GM23338 (cell line): ENCODE measurements at regions not wholly inside any gene's neighbourhood (a gene's known extent, or its start where the extent isn't known, plus 50 kb on each side); places are given as distances from the start of the nearest gene placed in this dataset.

Source experiments
- ATAC-seq: fragments of 200-7000 bp; cut with Tn5 transposase; 3 replicates; pipeline ENCODE4 v1.9.1; 2020
- DNase-seq: peaks from one replicate; pipeline ENCODE4 v3.0.0-alpha.2; 2015; ENCODE audit warnings: low spot score
- H2AFZ ChIP-seq: fragments of 200-600 bp; sonication (generic); 2 replicates; pipeline ENCODE4 v1.8.0; 2016; ENCODE audit warnings: antibody characterized with exemption, mild to moderate bottlenecking, moderate library complexity
- H3F3A ChIP-seq: fragments of 200-600 bp; sonication (generic); replicated peaks from 2 replicates; pipeline ENCODE4 v1.8.0; 2017; ENCODE audit warnings: antibody characterized with exemption, mixed run types, low read depth
- H3K27ac ChIP-seq: fragments of 200-600 bp; sonication (generic); 2 replicates; pipeline ENCODE4 v1.6.1; 2016; ENCODE audit warnings: low read depth
- H3K27me3 ChIP-seq: fragments of 200-600 bp; sonication (generic); 2 replicates; pipeline ENCODE4 v1.8.0; 2016; ENCODE audit warnings: mild to moderate bottlenecking, mixed run types, moderate library complexity; ENCODE audit not compliant: insufficient read depth
- H3K36me3 ChIP-seq: fragments of 200-600 bp; sonication (generic); 2 replicates; pipeline ENCODE4 v1.8.0; 2016; ENCODE audit warnings: mild to moderate bottlenecking; ENCODE audit not compliant: insufficient read depth
- H3K4me1 ChIP-seq: fragments of 200-600 bp; sonication (generic); 2 replicates; pipeline ENCODE4 v1.8.0; 2016; ENCODE audit warnings: mild to moderate bottlenecking, moderate library complexity; ENCODE audit not compliant: insufficient read depth
- H3K4me2 ChIP-seq: fragments of 200-600 bp; sonication (generic); 2 replicates; pipeline ENCODE4 v1.7.1; 2017; ENCODE audit warnings: mixed run types
- H3K4me3 ChIP-seq: fragments of 200-600 bp; sonication (generic); 2 replicates; pipeline ENCODE4 v1.6.1; 2016; ENCODE audit warnings: mixed run types
- H3K79me2 ChIP-seq: fragments of 200-600 bp; sonication (generic); replicated peaks from 2 replicates; pipeline ENCODE4 v1.8.0; 2017; ENCODE audit warnings: mild to moderate bottlenecking; ENCODE audit not compliant: insufficient read depth
- H3K9me2 ChIP-seq: fragments of 200-600 bp; sonication (generic); 2 replicates; pipeline ENCODE4 v1.8.0; 2017; ENCODE audit not compliant: insufficient read depth
- H4K20me1 ChIP-seq: fragments of 200-600 bp; sonication (generic); replicated peaks from 2 replicates; pipeline ENCODE4 v1.8.0; 2017; ENCODE audit warnings: mild to moderate bottlenecking; ENCODE audit not compliant: insufficient read depth
- H3K27ac Mint-ChIP-seq: 2 replicates; pipeline ENCODE4 v1.8.0; 2020; ENCODE audit warnings: inconsistent platforms, mild to moderate bottlenecking, moderate library complexity, mixed read lengths
- H3K27me3 Mint-ChIP-seq: 3 replicates; pipeline ENCODE4 v1.8.0; 2022; ENCODE audit warnings: low read depth, mild to moderate bottlenecking, moderate library complexity, mixed read lengths, inconsistent platforms; ENCODE audit not compliant: insufficient read depth, poor library complexity
- H3K36me3 Mint-ChIP-seq: 3 replicates; pipeline ENCODE4 v1.8.0; 2021; ENCODE audit warnings: low read depth, mild to moderate bottlenecking, inconsistent platforms, moderate library complexity, mixed read lengths
- H3K4me1 Mint-ChIP-seq: 3 replicates; pipeline ENCODE4 v1.8.0; 2020; ENCODE audit warnings: mild to moderate bottlenecking, inconsistent platforms, mixed read lengths
- H3K4me3 Mint-ChIP-seq: 3 replicates; pipeline ENCODE4 v1.8.0; 2021; ENCODE audit warnings: moderate library complexity, mild to moderate bottlenecking, inconsistent platforms, mixed read lengths
- H3K9me3 Mint-ChIP-seq: 3 replicates; pipeline ENCODE4 v1.8.0; 2020; ENCODE audit warnings: moderate library complexity, mild to moderate bottlenecking, inconsistent platforms, mixed read lengths
- CREB1 ChIP-seq: fragments of 250-450 bp; sonication (Bioruptor Pico); IDR thresholded peaks from 2 replicates; pipeline ENCODE4 v1.5.0; 2020; ENCODE audit warnings: low read depth, mild to moderate bottlenecking, moderate library complexity
- CTCF ChIP-seq, 2 experiments: fragments of 200-600 bp in 1 of 2; sonication (generic) in 1 of 2; conservative IDR thresholded peaks; 2 replicates each; pipeline versions ENCODE4 v1.5.1 to v1.6.1; 2016 to 2017; ENCODE audit warnings: antibody characterized with exemption in 2 of 2, low read depth in 2 of 2, mild to moderate bottlenecking in 2 of 2, moderate library complexity in 1 of 2
- EZH2 ChIP-seq: fragments of 200-600 bp; sonication (generic); IDR thresholded peaks from one replicate; pipeline ENCODE4 v1.8.0; 2017; ENCODE audit warnings: antibody characterized with exemption, mild to moderate bottlenecking, low read depth; ENCODE audit not compliant: unreplicated experiment
- EZH2phosphoT487 ChIP-seq: fragments of 200-600 bp; sonication (generic); IDR thresholded peaks from one replicate; pipeline ENCODE4 v1.8.1; 2018; ENCODE audit warnings: antibody characterized with exemption; ENCODE audit not compliant: unreplicated experiment
- JUNB ChIP-seq: IDR thresholded peaks from one replicate; pipeline ENCODE4 v1.6.1; 2016; ENCODE audit warnings: antibody characterized with exemption; ENCODE audit not compliant: unreplicated experiment
- NANOG ChIP-seq: IDR thresholded peaks from 2 replicates; pipeline ENCODE4 v1.6.1; 2016; ENCODE audit warnings: antibody characterized with exemption, borderline replicate concordance
- POLR2AphosphoS5 ChIP-seq: IDR thresholded peaks from 2 replicates; pipeline ENCODE4 v1.6.1; 2016; ENCODE audit warnings: antibody characterized with exemption, low read depth
- REST ChIP-seq: IDR thresholded peaks from one replicate; pipeline ENCODE4 v1.6.1; 2018; ENCODE audit warnings: antibody characterized with exemption; ENCODE audit not compliant: unreplicated experiment
- STAT1 ChIP-seq: IDR thresholded peaks from one replicate; pipeline ENCODE4 v1.6.1; 2016; ENCODE audit warnings: antibody characterized with exemption; ENCODE audit not compliant: unreplicated experiment
- ZNF114 ChIP-seq: fragments of 250-450 bp; sonication (Bioruptor Pico); IDR thresholded peaks from 2 replicates; pipeline ENCODE4 v1.5.0; 2020; ENCODE audit warnings: mild to moderate bottlenecking, moderate library complexity
- ZNF331 ChIP-seq: fragments of 250-450 bp; sonication (Bioruptor Pico); IDR thresholded peaks from 2 replicates; pipeline ENCODE4 v1.5.0; 2020; ENCODE audit warnings: low read depth, mild to moderate bottlenecking, moderate library complexity
- ZNF462 ChIP-seq: fragments of 250-450 bp; sonication (Bioruptor Pico); IDR thresholded peaks from 2 replicates; pipeline ENCODE4 v1.5.0; 2020; ENCODE audit warnings: mild to moderate bottlenecking, moderate library complexity
- TF ChIP-seq, protein P1 (sequence below): IDR thresholded peaks from 2 replicates; pipeline ENCODE4 v1.6.1; 2016; ENCODE audit warnings: antibody characterized with exemption

GRCh38 chr6:147724454-147724853, 216.0 kb downstream of the SAMD5 start:
- no peak overlapping the region for H3K27ac ChIP-seq
- Mint-ChIP-seq H3K27ac (peak overlapping the region; percentile 18; the same call in 1 of the 2 replicates), H3K36me3 (peaks cover 13% of the 10 kb centered on the region; the same call in 2 of the 3 replicates), H3K4me1 (peaks cover 20% of the 10 kb centered on the region), H3K27me3 (no peaks in the 10 kb centered on the region), H3K9me3 (peaks cover 16% of the 10 kb centered on the region; the same call in 2 of the 3 replicates), H3K4me3 (no peak overlapping the region)
- no peaks in the 10 kb centered on the region for H3K79me2 ChIP-seq
- H3K9me2 ChIP-seq: 0 out of 2 replicates have a peak, but pooled peaks cover 2% of the 10 kb centered on the region
- peak overlapping the region; percentile 22; the same call in 1 of the 2 replicates for H3K4me2 ChIP-seq
- H3K36me3 ChIP-seq: no peaks in the 10 kb centered on the region
- H2AFZ ChIP-seq: no peak overlapping the region
- DNase-seq (peak; percentile 51), ATAC-seq (peak; percentile 69)
- TF ChIP-seq CREB1 (CRISPR knock-in tag) (no peak), REST (no peak), EZH2 (no peak), ZNF114 (CRISPR knock-in tag) (no peak), JUNB (no peak), ZNF331 (no peak), CTCF (conservative IDR thresholded peaks at IDR 0.05; ENCODE audit: low read depth in 2 of 2) (no peak), POLR2AphosphoS5 (no peak), EZH2phosphoT487 (no peak), NANOG (no peak), STAT1 (no peak), ZNF462 (CRISPR knock-in tag) (no peak)
- TF ChIP-seq, protein P1, sequence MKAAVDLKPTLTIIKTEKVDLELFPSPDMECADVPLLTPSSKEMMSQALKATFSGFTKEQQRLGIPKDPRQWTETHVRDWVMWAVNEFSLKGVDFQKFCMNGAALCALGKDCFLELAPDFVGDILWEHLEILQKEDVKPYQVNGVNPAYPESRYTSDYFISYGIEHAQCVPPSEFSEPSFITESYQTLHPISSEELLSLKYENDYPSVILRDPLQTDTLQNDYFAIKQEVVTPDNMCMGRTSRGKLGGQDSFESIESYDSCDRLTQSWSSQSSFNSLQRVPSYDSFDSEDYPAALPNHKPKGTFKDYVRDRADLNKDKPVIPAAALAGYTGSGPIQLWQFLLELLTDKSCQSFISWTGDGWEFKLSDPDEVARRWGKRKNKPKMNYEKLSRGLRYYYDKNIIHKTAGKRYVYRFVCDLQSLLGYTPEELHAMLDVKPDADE: no peak
- no peaks in the 10 kb centered on the region for H4K20me1 ChIP-seq
- H3K4me1 ChIP-seq: peaks cover 26% of the 10 kb centered on the region
- H3F3A ChIP-seq: no peaks in the 10 kb centered on the region
- H3K4me3 ChIP-seq: no peak overlapping the region
- H3K27me3 ChIP-seq: no peaks in the 10 kb centered on the region
